WI38 (cell line): ENCODE measurements at regions not wholly inside any gene's neighbourhood (a gene's known extent, or its start where the extent isn't known, plus 50 kb on each side); places are given as distances from the start of the nearest gene placed in this dataset.

Experiments
- H3K4me3 ChIP-seq: 2 replicates; pipeline ENCODE4 v1.5.1; 2011; ENCODE audit warnings: low read depth, mild to moderate bottlenecking, control low read depth, low read length
- TF ChIP-seq, protein P1 (sequence below): IDR thresholded peaks from 2 replicates; pipeline ENCODE4 v1.5.1; 2012; ENCODE audit warnings: low read depth, mild to moderate bottlenecking, control low read depth, low read length

GRCh38 chr4:148951346-148951745 is 509.1 kb upstream of the NR3C2 start:
- TF ChIP-seq, protein P1, sequence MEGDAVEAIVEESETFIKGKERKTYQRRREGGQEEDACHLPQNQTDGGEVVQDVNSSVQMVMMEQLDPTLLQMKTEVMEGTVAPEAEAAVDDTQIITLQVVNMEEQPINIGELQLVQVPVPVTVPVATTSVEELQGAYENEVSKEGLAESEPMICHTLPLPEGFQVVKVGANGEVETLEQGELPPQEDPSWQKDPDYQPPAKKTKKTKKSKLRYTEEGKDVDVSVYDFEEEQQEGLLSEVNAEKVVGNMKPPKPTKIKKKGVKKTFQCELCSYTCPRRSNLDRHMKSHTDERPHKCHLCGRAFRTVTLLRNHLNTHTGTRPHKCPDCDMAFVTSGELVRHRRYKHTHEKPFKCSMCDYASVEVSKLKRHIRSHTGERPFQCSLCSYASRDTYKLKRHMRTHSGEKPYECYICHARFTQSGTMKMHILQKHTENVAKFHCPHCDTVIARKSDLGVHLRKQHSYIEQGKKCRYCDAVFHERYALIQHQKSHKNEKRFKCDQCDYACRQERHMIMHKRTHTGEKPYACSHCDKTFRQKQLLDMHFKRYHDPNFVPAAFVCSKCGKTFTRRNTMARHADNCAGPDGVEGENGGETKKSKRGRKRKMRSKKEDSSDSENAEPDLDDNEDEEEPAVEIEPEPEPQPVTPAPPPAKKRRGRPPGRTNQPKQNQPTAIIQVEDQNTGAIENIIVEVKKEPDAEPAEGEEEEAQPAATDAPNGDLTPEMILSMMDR: no peak
- H3K4me3 ChIP-seq: no peak overlapping the region

GRCh38 chr4:148946271-148946670 is 504.1 kb upstream of the NR3C2 start:
- TF ChIP-seq, protein P1: no peak
- no peak overlapping the region for H3K4me3 ChIP-seq

GRCh38 chr4:148944839-148945219 is 502.6 kb upstream of the NR3C2 start:
- H3K4me3 ChIP-seq: no peak overlapping the region
- TF ChIP-seq, protein P1: no peak

DNA sequence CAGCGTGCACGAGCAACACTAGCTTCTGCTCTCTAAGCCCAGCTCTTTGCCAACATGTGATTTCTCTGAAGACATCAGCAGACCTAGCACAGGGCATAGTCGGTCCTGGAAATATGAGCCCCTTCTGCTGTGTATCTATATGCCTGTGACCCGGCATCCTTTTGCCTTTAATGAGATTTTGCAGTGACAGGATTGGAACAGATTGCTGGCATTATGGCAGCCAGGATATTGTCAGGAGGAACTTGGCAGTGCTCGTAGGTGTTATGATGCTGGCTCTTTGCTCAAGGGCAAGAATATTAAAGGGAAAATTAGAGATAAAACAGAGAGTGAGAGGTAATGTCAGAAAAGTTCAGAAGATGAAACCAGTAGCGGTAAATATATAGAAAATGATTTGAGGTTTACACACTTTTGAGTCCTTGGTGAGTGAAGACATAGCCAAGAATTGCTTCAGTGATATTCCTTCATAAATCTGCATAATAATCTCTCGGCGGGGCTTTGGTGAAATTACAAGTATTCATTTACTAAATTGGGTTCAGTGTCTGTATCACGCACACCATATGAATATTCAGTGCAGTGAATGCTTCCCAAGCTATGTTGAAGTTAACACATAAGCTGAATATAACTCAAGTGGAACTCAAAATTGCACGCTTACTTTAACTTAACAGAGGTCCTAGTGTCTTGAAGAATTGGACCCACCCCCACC is 502.1 kb upstream of the NR3C2 start:
- TF ChIP-seq, protein P1: no peak
- H3K4me3 ChIP-seq: no peak overlapping the region

- TF ChIP-seq, protein P1: no peak
- no peak overlapping the region for H3K4me3 ChIP-seq
These were observed 492.8 kb upstream of the NR3C2 start for GRCh38 chr4:148934926-148935578.

GRCh38 chr4:148926276-148927260 is 484.4 kb upstream of the NR3C2 start:
- H3K4me3 ChIP-seq: no peak overlapping the region
- TF ChIP-seq, protein P1: no peak
